B cell (primary cell): ENCODE measurements at regions not wholly inside any gene's neighbourhood (a gene's known extent, or its start where the extent isn't known, plus 50 kb on each side); places are given as distances from the start of the nearest gene placed in this dataset.

Source experiments
- ATAC-seq: fragments of 200-7000 bp; cut with Tn5 transposase; one replicate; pipeline ENCODE4 v1.10.0; 2021; ENCODE audit warnings: low read depth, mild to moderate bottlenecking, moderate number of reproducible peaks, moderate library complexity
- CTCF ChIA-PET: fragments of 350-600 bp; sonication (Branson Sonifier 250); formaldehyde crosslinking; loops from one replicate; lab custom pipeline; 2021; ENCODE audit warnings: antibody characterized with exemption, inconsistent platforms; lab: Charles Lee
- POLR2A ChIA-PET: fragments of 350-600 bp; sonication (Branson Sonifier 250); formaldehyde crosslinking; loops from one replicate; lab custom pipeline; 2021; ENCODE audit warnings: antibody characterized with exemption; lab: Charles Lee
- DNase-seq: peaks from one replicate; pipeline ENCODE4 v3.0.0; 2013
- H2AFZ ChIP-seq: 2 replicates; pipeline ENCODE4 v1.6.1; 2012; ENCODE audit warnings: mild to moderate bottlenecking, low read depth, low read length; ENCODE audit not compliant: insufficient read depth, poor library complexity, severe bottlenecking
- H3K27ac ChIP-seq, 2 donors: 1 replicate in 1 of 2; 2 replicates in 1 of 2; pipeline ENCODE4 v1.5.1; 2012 to 2013; ENCODE audit warnings: low read length in 2 of 2, mild to moderate bottlenecking in 2 of 2, moderate library complexity in 1 of 2
- H3K27me3 ChIP-seq, 4 experiments: fragments of 200-600 bp in 1 of 4; sonication (generic) in 1 of 4; replicated peaks in 1 of 4; 1 replicate in 2 of 4; 2 replicates in 2 of 4; pipeline versions ENCODE4 v1.6.1 to v1.7.0; 2013 to 2016; ENCODE audit warnings: low read length in 3 of 4, mild to moderate bottlenecking in 2 of 4, mixed read lengths in 1 of 4, moderate library complexity in 1 of 4; ENCODE audit not compliant: insufficient read depth in 4 of 4, control insufficient read depth in 3 of 4; ENCODE audit errors: control extremely low read depth in 1 of 4
- H3K36me3 ChIP-seq, 2 experiments: replicated peaks in 1 of 2; 1 replicate in 1 of 2; 2 replicates in 1 of 2; pipeline versions ENCODE4 v1.6.1 to v1.7.1; 2013; ENCODE audit warnings: low read length in 1 of 2; ENCODE audit not compliant: insufficient read depth in 2 of 2, control insufficient read depth in 1 of 2; ENCODE audit errors: control extremely low read depth in 1 of 2, extremely low read depth in 1 of 2
- H3K4me1 ChIP-seq, 2 donors: fragments of 200-600 bp in 1 of 2; sonication (generic) in 1 of 2; 1 replicate in 1 of 2; 2 replicates in 1 of 2; pipeline versions ENCODE4 v1.5.1 to v1.6.1; 2013 to 2017; ENCODE audit warnings: low read length in 2 of 2; ENCODE audit not compliant: control insufficient read depth in 2 of 2, insufficient read depth in 2 of 2
- H3K4me2 ChIP-seq: replicated peaks from 2 replicates; pipeline ENCODE3; 2012; ENCODE audit warnings: mild to moderate bottlenecking, low read depth, low read length; ENCODE audit not compliant: poor library complexity, severe bottlenecking
- H3K4me3 ChIP-seq, 5 experiments: fragments of 200-600 bp in 1 of 5; sonication (generic) in 1 of 5; 1 replicate in 3 of 5; 2 replicates in 2 of 5; pipeline versions ENCODE4 v1.5.1 to v1.7.0; 2011 to 2016; ENCODE audit warnings: low read length in 4 of 5, mild to moderate bottlenecking in 4 of 5, low read depth in 2 of 5, control low read depth in 1 of 5, moderate library complexity in 1 of 5; ENCODE audit not compliant: insufficient read depth in 1 of 5; ENCODE audit errors: control extremely low read depth in 1 of 5, extremely low read depth in 1 of 5
- H3K79me2 ChIP-seq: fragments of 200-600 bp; sonication (generic); one replicate; pipeline ENCODE4 v1.6.0; 2016; ENCODE audit warnings: low read length; ENCODE audit not compliant: control insufficient read depth, insufficient read depth
- H3K9ac ChIP-seq: fragments of 200-600 bp; sonication (generic); 2 replicates; pipeline ENCODE4 v1.6.1; 2017; ENCODE audit warnings: mild to moderate bottlenecking, low read length, moderate library complexity
- H3K9me3 ChIP-seq, 3 donors: one replicate each; pipeline versions ENCODE4 v1.6.1 to v1.7.1; 2013; ENCODE audit warnings: low read length in 2 of 3; ENCODE audit not compliant: control insufficient read depth in 2 of 3, insufficient read depth in 1 of 3; ENCODE audit errors: control extremely low read depth in 1 of 3
- H4K20me1 ChIP-seq: 2 replicates; pipeline ENCODE4 v1.6.0; 2012; ENCODE audit warnings: mild to moderate bottlenecking, low read length; ENCODE audit not compliant: insufficient read depth, control insufficient read depth, poor library complexity, severe bottlenecking
- H3K27ac Mint-ChIP-seq: one replicate; pipeline ENCODE4 v1.8.0; 2021; ENCODE audit warnings: mixed read lengths
- H3K27me3 Mint-ChIP-seq: one replicate; pipeline ENCODE4 v1.8.0; 2021; ENCODE audit warnings: mixed read lengths
- H3K4me1 Mint-ChIP-seq: one replicate; pipeline ENCODE4 v1.8.0; 2021; ENCODE audit warnings: mixed read lengths
- H3K4me3 Mint-ChIP-seq: one replicate; pipeline ENCODE4 v1.8.0; 2021; ENCODE audit warnings: mixed read lengths
- H3K9me3 Mint-ChIP-seq: one replicate; pipeline ENCODE4 v1.8.0; 2022; ENCODE audit warnings: mixed read lengths; ENCODE audit not compliant: insufficient read depth
- EZH2 ChIP-seq: IDR thresholded peaks from 2 replicates; pipeline ENCODE4 v1.6.1; 2012; ENCODE audit warnings: borderline replicate concordance, low read depth, mild to moderate bottlenecking, moderate library complexity, low read length; ENCODE audit not compliant: insufficient read depth, poor library complexity, severe bottlenecking
- WGBS: methylation state at CpG from one replicate; pipeline ENCODE4 v1.1.5; 2013; ENCODE audit warnings: missing lambda C conversion rate; ENCODE audit not compliant: insufficient coverage; 5-methylcytosine and 5-hydroxymethylcytosine counted together
- intact Hi-C: fragments of 100-400 bp; cut with micrococcal nuclease; formaldehyde crosslinking; loops from one replicate; pipeline ENCODE4 v1.10.0; 2022
- TF ChIP-seq, protein P1 (sequence below): fragments of 200-600 bp; IDR thresholded peaks from one replicate; pipeline ENCODE4 v1.8.0; 2022; ENCODE audit warnings: antibody characterized with exemption, mild to moderate bottlenecking

DNA sequence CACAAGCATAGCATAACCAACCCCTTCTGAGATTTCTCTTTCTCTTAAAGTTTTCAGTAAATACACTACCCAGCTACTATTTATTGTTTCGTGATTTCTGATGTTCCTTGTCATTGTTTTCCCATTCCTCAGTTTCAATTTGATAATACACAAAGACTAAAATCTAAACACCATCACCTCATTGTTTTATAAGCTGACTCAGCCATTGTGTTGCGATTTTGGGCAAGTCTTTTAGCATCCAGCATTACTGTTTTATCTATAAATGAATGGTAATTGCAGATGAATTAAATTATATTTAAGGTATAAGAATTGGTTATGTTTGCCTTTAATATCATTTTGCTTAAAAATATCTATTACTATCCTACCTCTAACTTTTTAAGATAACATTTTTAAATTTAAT lies 1308.5 kb downstream of the PLA2G4A start:
- no CpG with 5 or more reads among the region's 2 CpGs for WGBS
- no peak for ATAC-seq

DNA sequence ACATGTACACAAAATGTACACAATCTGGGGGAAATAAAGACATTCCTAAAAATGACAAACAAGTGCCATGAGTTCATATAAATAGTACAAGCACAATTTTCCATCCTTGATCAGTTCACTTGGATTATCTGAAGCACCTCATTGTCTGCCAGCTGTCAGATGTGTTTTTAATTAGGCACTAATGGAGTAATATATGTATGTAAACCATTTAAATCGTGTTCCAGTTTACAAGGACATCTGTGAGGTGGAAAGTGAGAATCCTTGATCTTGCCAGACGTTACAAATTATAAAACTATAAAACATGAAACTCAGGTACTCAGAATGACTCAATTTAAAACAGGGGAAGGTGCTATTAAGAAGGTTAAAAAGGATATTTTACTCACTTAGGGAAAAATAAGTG lies 1312.2 kb downstream of the PLA2G4A start:
- Mint-ChIP-seq H3K9me3 (peaks cover 1% of the 10 kb centered on the region), H3K4me3 (no peak overlapping the region), H3K4me1 (no peaks in the 10 kb centered on the region), H3K27ac (no peak overlapping the region), H3K27me3 (no peaks in the 10 kb centered on the region)
- H3K4me1 ChIP-seq = no peaks in the 10 kb centered on the region
- H3K36me3 ChIP-seq = no peaks in the 10 kb centered on the region
- H3K79me2 ChIP-seq = no peaks in the 10 kb centered on the region
- no peak overlapping the region for H2AFZ ChIP-seq
- DNase-seq = no peak
- no peaks in the 10 kb centered on the region for H3K27me3 ChIP-seq
- ChIA-PET POLR2A (no interaction called here), CTCF (no interaction called here)
- H4K20me1 ChIP-seq = no peaks in the 10 kb centered on the region
- H3K4me3 ChIP-seq = no peak overlapping the region
- no peak for TF ChIP-seq EZH2
- TF ChIP-seq, protein P1, sequence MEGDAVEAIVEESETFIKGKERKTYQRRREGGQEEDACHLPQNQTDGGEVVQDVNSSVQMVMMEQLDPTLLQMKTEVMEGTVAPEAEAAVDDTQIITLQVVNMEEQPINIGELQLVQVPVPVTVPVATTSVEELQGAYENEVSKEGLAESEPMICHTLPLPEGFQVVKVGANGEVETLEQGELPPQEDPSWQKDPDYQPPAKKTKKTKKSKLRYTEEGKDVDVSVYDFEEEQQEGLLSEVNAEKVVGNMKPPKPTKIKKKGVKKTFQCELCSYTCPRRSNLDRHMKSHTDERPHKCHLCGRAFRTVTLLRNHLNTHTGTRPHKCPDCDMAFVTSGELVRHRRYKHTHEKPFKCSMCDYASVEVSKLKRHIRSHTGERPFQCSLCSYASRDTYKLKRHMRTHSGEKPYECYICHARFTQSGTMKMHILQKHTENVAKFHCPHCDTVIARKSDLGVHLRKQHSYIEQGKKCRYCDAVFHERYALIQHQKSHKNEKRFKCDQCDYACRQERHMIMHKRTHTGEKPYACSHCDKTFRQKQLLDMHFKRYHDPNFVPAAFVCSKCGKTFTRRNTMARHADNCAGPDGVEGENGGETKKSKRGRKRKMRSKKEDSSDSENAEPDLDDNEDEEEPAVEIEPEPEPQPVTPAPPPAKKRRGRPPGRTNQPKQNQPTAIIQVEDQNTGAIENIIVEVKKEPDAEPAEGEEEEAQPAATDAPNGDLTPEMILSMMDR = no peak
- intact Hi-C loops = no loop called here
- WGBS = no CpG with 5 or more reads among the region's 2 CpGs
- H3K4me2 ChIP-seq = no peak overlapping the region
- no peak overlapping the region for H3K27ac ChIP-seq
- H3K9ac ChIP-seq = no peak overlapping the region
- no peak for ATAC-seq
- H3K9me3 ChIP-seq = no peaks in the 10 kb centered on the region

More for the DNA sequence above, 1308.5 kb downstream of the PLA2G4A start:
- Histone ChIP-seq H3K27me3 (no peaks in the 10 kb centered on the region), H3K9me3 (no peaks in the 10 kb centered on the region), H2AFZ (no peak overlapping the region), H4K20me1 (no peaks in the 10 kb centered on the region), H3K9ac (no peak overlapping the region), H3K27ac (no peak overlapping the region), H3K4me2 (no peak overlapping the region), H3K4me1 (no peaks in the 10 kb centered on the region), H3K36me3 (no peaks in the 10 kb centered on the region), H3K4me3 (no peak overlapping the region), H3K79me2 (no peaks in the 10 kb centered on the region)
- POLR2A ChIA-PET = no interaction called here
- Mint-ChIP-seq H3K27ac (no peak overlapping the region), H3K4me3 (no peak overlapping the region), H3K27me3 (no peaks in the 10 kb centered on the region), H3K9me3 (peaks cover 1% of the 10 kb centered on the region), H3K4me1 (no peaks in the 10 kb centered on the region)
- DNase-seq = no peak
- TF ChIP-seq, protein P1 = no peak
- TF ChIP-seq EZH2 = no peak
- intact Hi-C loops = no loop called here
- CTCF ChIA-PET = no interaction called here
